HL-60/S4 treated with phorbol 12-myristate 13-acetate at 8.2 ng/mL for 4 days and 3 days (cell line): ENCODE measurements at regions not wholly inside any gene's neighbourhood (a gene's known extent, or its start where the extent isn't known, plus 50 kb on each side); places are given as distances from the start of the nearest gene placed in this dataset.

Experiments used
- in situ Hi-C: fragments of 300-500 bp; cut with MboI; formaldehyde crosslinking; loops from 2 replicates; pipeline ENCODE4 v1.15.0; 2022; ENCODE audit warnings: low sequenced_read_pairs

- in situ Hi-C loops: no loop called here
Observed at GRCh38 chr1:95427525-95427924, 193.5 kb downstream of the RWDD3 start.

- in situ Hi-C loops: no loop called here
Observed at GRCh38 chr1:95431235-95431634, 197.2 kb downstream of the RWDD3 start.

- in situ Hi-C loops: no loop called here
Observed at GRCh38 chr1:95435611-95436010, 201.6 kb downstream of the RWDD3 start.

- in situ Hi-C loops: no loop called here
Observed at GRCh38 chr1:95437011-95437410, 203.0 kb downstream of the RWDD3 start.

GRCh38 chr1:95437781-95438180 is 203.8 kb downstream of the RWDD3 start:
- in situ Hi-C loops: no loop called here

GRCh38 chr1:95438218-95438948 is 204.4 kb downstream of the RWDD3 start:
- in situ Hi-C loops: no loop called here

- in situ Hi-C loops: no loop called here
Observed at GRCh38 chr1:95440511-95440910, 206.5 kb downstream of the RWDD3 start.

- in situ Hi-C loops: no loop called here
Observed at GRCh38 chr1:95449516-95449915, 215.5 kb downstream of the RWDD3 start.

GRCh38 chr1:95451054-95451453 is 217.0 kb downstream of the RWDD3 start:
- in situ Hi-C loops: no loop called here

GRCh38 chr1:95451904-95452303 is 217.9 kb downstream of the RWDD3 start:
- in situ Hi-C loops: no loop called here

GRCh38 chr1:95453053-95453452 is 219.0 kb downstream of the RWDD3 start:
- in situ Hi-C loops: no loop called here

GRCh38 chr1:95467036-95467435 is 233.0 kb downstream of the RWDD3 start:
- in situ Hi-C loops: no loop called here

GRCh38 chr1:95475686-95476457 is 241.9 kb downstream of the RWDD3 start:
- in situ Hi-C loops: no loop called here

GRCh38 chr1:95496307-95496706 is 262.3 kb downstream of the RWDD3 start:
- in situ Hi-C loops: no loop called here

- in situ Hi-C loops: no loop called here
Observed at GRCh38 chr1:95496773-95497172, 262.8 kb downstream of the RWDD3 start.

- in situ Hi-C loops: no loop called here
Observed at GRCh38 chr1:95497566-95497965, 263.6 kb downstream of the RWDD3 start.

GRCh38 chr1:95503278-95504030 is 269.4 kb downstream of the RWDD3 start:
- in situ Hi-C loops: no loop called here

- in situ Hi-C loops: no loop called here
Observed at GRCh38 chr1:95504321-95504720, 270.3 kb downstream of the RWDD3 start.

- in situ Hi-C loops: no loop called here
Observed at GRCh38 chr1:95506736-95507414, 272.9 kb downstream of the RWDD3 start.

- in situ Hi-C loops: no loop called here
Observed at GRCh38 chr1:95509989-95510388, 276.0 kb downstream of the RWDD3 start.

- in situ Hi-C loops: no loop called here
Observed at GRCh38 chr1:95512925-95513324, 278.9 kb downstream of the RWDD3 start.
